Fibroblast of mammary gland (primary cell): ENCODE measurements at regions not wholly inside any gene's neighbourhood (a gene's known extent, or its start where the extent isn't known, plus 50 kb on each side); places are given as distances from the start of the nearest gene placed in this dataset.
A peak's percentile ranks its signal among the peaks of the same experiment; 100 is the strongest.

ENCODE experiments used
- DNase-seq: peaks from one replicate; pipeline ENCODE4 v3.0.0-alpha.2; 2010; ENCODE audit warnings: low read depth
- H3K4me3 ChIP-seq: 2 replicates; pipeline ENCODE4 v1.5.1; 2011; ENCODE audit warnings: low read depth, mild to moderate bottlenecking, low read length, moderate library complexity; ENCODE audit not compliant: control insufficient read depth
- CTCF ChIP-seq: conservative IDR thresholded peaks from 2 replicates; pipeline ENCODE4 v1.5.1; 2011; ENCODE audit warnings: low read depth, low read length, inconsistent platforms; ENCODE audit not compliant: control insufficient read depth, insufficient read depth

- no peak for TF ChIP-seq CTCF
- no peak for DNase-seq
- H3K4me3 ChIP-seq: no peak overlapping the region
Observed at GRCh38 chr6:113353392-113353791, 503.8 kb upstream of the MARCKS start.

- no peak for TF ChIP-seq CTCF
- no peak for DNase-seq
- no peak overlapping the region for H3K4me3 ChIP-seq
Observed at GRCh38 chr6:113354204-113354895, 502.8 kb upstream of the MARCKS start.

GRCh38 chr6:113356139-113356538 lies 501.0 kb upstream of the MARCKS start:
- TF ChIP-seq CTCF: no peak
- DNase-seq: no peak
- H3K4me3 ChIP-seq: no peak overlapping the region

- no peak for DNase-seq
- no peak overlapping the region for H3K4me3 ChIP-seq
- TF ChIP-seq CTCF: no peak
Observed at GRCh38 chr6:113357041-113357440, 500.1 kb upstream of the MARCKS start.

GRCh38 chr6:113358063-113358583 lies 499.0 kb upstream of the MARCKS start:
- no peak for DNase-seq
- no peak for TF ChIP-seq CTCF
- H3K4me3 ChIP-seq: no peak overlapping the region

- H3K4me3 ChIP-seq: no peak overlapping the region
- no peak for TF ChIP-seq CTCF
Observed at GRCh38 chr6:113359155-113360140, 497.7 kb upstream of the MARCKS start.

More at GRCh38 chr6:113359155-113360140, 497.7 kb upstream of the MARCKS start:
- DNase-seq: peak; percentile 42
